Neural cell (in vitro differentiated cells): ENCODE measurements at regions not wholly inside any gene's neighbourhood (a gene's known extent, or its start where the extent isn't known, plus 50 kb on each side); places are given as distances from the start of the nearest gene placed in this dataset.

Experiments used
- H2AFZ ChIP-seq: fragments of 200-600, 300-800 bp; sonication (generic), shearing (Covaris generic); 2 replicates; pipeline ENCODE4 v1.6.0; 2014; ENCODE audit warnings: low read depth, mild to moderate bottlenecking, antibody characterized with exemption, low read length, moderate library complexity
- H3F3A ChIP-seq: fragments of 200-600 bp; shearing (Covaris generic); 2 replicates; pipeline ENCODE4 v1.6.1; 2016; ENCODE audit warnings: mild to moderate bottlenecking, moderate library complexity, mixed read lengths, antibody characterized with exemption, low read length; ENCODE audit not compliant: insufficient read depth, poor library complexity, severe bottlenecking
- H3K27ac ChIP-seq: fragments of 200-600, 300-800 bp; sonication (generic), shearing (Covaris generic); 2 replicates; pipeline ENCODE4 v1.5.1; 2014; ENCODE audit warnings: mild to moderate bottlenecking, low read length, moderate library complexity
- H3K27me3 ChIP-seq: fragments of 300-800, 200-600 bp; sonication (generic), shearing (Covaris generic); 2 replicates; pipeline ENCODE4 v1.6.0; 2014; ENCODE audit warnings: mild to moderate bottlenecking, low read depth, low read length, moderate library complexity; ENCODE audit not compliant: insufficient read depth
- H3K36me3 ChIP-seq: fragments of 300-800, 200-600 bp; sonication (generic), shearing (Covaris generic); 2 replicates; pipeline ENCODE4 v1.5.1; 2014; ENCODE audit warnings: mild to moderate bottlenecking, antibody characterized with exemption, low read length, moderate library complexity; ENCODE audit not compliant: insufficient read depth
- H3K4me2 ChIP-seq: fragments of 300-800, 200-600 bp; sonication (generic), shearing (Covaris generic); 2 replicates; pipeline ENCODE4 v1.6.0; 2014; ENCODE audit warnings: mild to moderate bottlenecking, low read length
- H3K4me3 ChIP-seq: fragments of 300-800, 200-600 bp; sonication (generic), shearing (Covaris generic); 2 replicates; pipeline ENCODE4 v1.5.1; 2014; ENCODE audit warnings: mild to moderate bottlenecking, low read length, moderate library complexity
- H3K79me2 ChIP-seq: fragments of 200-600 bp; shearing (Covaris generic); replicated peaks from 2 replicates; pipeline ENCODE4 v1.6.0; 2014; ENCODE audit warnings: mild to moderate bottlenecking, low read length, moderate library complexity; ENCODE audit not compliant: insufficient read depth
- H3K9ac ChIP-seq: fragments of 300-800, 200-600 bp; sonication (generic), shearing (Covaris generic); 2 replicates; pipeline ENCODE4 v1.6.1; 2016; ENCODE audit warnings: mild to moderate bottlenecking, low read length, mixed read lengths
- H3K9me2 ChIP-seq: fragments of 200-600 bp; shearing (Covaris generic); 2 replicates; pipeline ENCODE4 v1.6.1; 2016; ENCODE audit warnings: mild to moderate bottlenecking, low read length, mixed read lengths; ENCODE audit not compliant: insufficient read depth
- H3K9me3 ChIP-seq: fragments of 200-600, 300-800 bp; sonication (generic), shearing (Covaris generic); 2 replicates; pipeline ENCODE4 v1.6.1; 2016; ENCODE audit warnings: mild to moderate bottlenecking, mixed run types, low read length, moderate library complexity, mixed read lengths
- H4K20me1 ChIP-seq: fragments of 200-600 bp; shearing (Covaris generic); 2 replicates; pipeline ENCODE4 v1.6.1; 2016; ENCODE audit warnings: mild to moderate bottlenecking, mixed run types; ENCODE audit not compliant: insufficient read depth
- CTCF ChIP-seq: fragments of 450-650 bp; IDR thresholded peaks from 2 replicates; pipeline ENCODE4 v1.5.1; 2014; ENCODE audit warnings: antibody characterized with exemption, mild to moderate bottlenecking, moderate library complexity; ENCODE audit not compliant: poor library complexity, severe bottlenecking
- EP300 ChIP-seq: fragments of 450-650 bp; conservative IDR thresholded peaks from 2 replicates; pipeline ENCODE4 v1.6.1; 2014; ENCODE audit warnings: antibody characterized with exemption, mild to moderate bottlenecking, moderate library complexity; ENCODE audit not compliant: poor library complexity, severe bottlenecking
- EZH2 ChIP-seq: fragments of 200-600, 300-800 bp; shearing (Covaris generic), sonication (generic); IDR thresholded peaks from 2 replicates; pipeline ENCODE4 v1.6.1; 2014; ENCODE audit warnings: antibody characterized with exemption, low read length, borderline replicate concordance, mild to moderate bottlenecking; ENCODE audit not compliant: insufficient read depth, poor library complexity, severe bottlenecking
- MXI1 ChIP-seq: fragments of 450-650 bp; conservative IDR thresholded peaks from 2 replicates; pipeline ENCODE4 v1.6.1; 2014; ENCODE audit warnings: antibody characterized with exemption, mild to moderate bottlenecking; ENCODE audit not compliant: poor library complexity, severe bottlenecking
- POLR2AphosphoS5 ChIP-seq: IDR thresholded peaks from 2 replicates; pipeline ENCODE4 v1.6.1; 2012
- RAD21 ChIP-seq: fragments of 450-650 bp; conservative IDR thresholded peaks from 2 replicates; pipeline ENCODE4 v1.6.1; 2014; ENCODE audit warnings: antibody characterized with exemption, mild to moderate bottlenecking, moderate library complexity
- SMC3 ChIP-seq: fragments of 450-650 bp; conservative IDR thresholded peaks from 2 replicates; pipeline ENCODE4 v1.6.1; 2014; ENCODE audit warnings: antibody characterized with exemption, mild to moderate bottlenecking, moderate library complexity; ENCODE audit not compliant: poor library complexity
- TAF1 ChIP-seq: IDR thresholded peaks from 2 replicates; pipeline ENCODE4 v1.6.1; 2012; ENCODE audit warnings: low read depth
- TF ChIP-seq, protein P1 (sequence below): IDR thresholded peaks from 2 replicates; pipeline ENCODE4 v1.6.1; 2012; ENCODE audit warnings: borderline replicate concordance

GRCh38 chr13:38417727-38418126 is 68.1 kb downstream of the UFM1 start:
- Histone ChIP-seq H3K9me3 (no peaks in the 10 kb centered on the region), H4K20me1 (no peaks in the 10 kb centered on the region), H3F3A (no peaks in the 10 kb centered on the region), H2AFZ (no peak overlapping the region), H3K9ac (no peak overlapping the region), H3K36me3 (no peaks in the 10 kb centered on the region), H3K4me3 (no peak overlapping the region), H3K79me2 (no peaks in the 10 kb centered on the region), H3K27me3 (no peaks in the 10 kb centered on the region), H3K9me2 (no peaks in the 10 kb centered on the region), H3K27ac (no peak overlapping the region), H3K4me2 (no peak overlapping the region)
- no peak for TF ChIP-seq EP300
- no peak for TF ChIP-seq TAF1
- no peak for TF ChIP-seq POLR2AphosphoS5
- no peak for TF ChIP-seq MXI1
- no peak for TF ChIP-seq SMC3
- TF ChIP-seq RAD21, result no peak
- no peak for TF ChIP-seq CTCF
- TF ChIP-seq, protein P1, sequence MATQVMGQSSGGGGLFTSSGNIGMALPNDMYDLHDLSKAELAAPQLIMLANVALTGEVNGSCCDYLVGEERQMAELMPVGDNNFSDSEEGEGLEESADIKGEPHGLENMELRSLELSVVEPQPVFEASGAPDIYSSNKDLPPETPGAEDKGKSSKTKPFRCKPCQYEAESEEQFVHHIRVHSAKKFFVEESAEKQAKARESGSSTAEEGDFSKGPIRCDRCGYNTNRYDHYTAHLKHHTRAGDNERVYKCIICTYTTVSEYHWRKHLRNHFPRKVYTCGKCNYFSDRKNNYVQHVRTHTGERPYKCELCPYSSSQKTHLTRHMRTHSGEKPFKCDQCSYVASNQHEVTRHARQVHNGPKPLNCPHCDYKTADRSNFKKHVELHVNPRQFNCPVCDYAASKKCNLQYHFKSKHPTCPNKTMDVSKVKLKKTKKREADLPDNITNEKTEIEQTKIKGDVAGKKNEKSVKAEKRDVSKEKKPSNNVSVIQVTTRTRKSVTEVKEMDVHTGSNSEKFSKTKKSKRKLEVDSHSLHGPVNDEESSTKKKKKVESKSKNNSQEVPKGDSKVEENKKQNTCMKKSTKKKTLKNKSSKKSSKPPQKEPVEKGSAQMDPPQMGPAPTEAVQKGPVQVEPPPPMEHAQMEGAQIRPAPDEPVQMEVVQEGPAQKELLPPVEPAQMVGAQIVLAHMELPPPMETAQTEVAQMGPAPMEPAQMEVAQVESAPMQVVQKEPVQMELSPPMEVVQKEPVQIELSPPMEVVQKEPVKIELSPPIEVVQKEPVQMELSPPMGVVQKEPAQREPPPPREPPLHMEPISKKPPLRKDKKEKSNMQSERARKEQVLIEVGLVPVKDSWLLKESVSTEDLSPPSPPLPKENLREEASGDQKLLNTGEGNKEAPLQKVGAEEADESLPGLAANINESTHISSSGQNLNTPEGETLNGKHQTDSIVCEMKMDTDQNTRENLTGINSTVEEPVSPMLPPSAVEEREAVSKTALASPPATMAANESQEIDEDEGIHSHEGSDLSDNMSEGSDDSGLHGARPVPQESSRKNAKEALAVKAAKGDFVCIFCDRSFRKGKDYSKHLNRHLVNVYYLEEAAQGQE, result no peak
- no peak for TF ChIP-seq EZH2

DNA sequence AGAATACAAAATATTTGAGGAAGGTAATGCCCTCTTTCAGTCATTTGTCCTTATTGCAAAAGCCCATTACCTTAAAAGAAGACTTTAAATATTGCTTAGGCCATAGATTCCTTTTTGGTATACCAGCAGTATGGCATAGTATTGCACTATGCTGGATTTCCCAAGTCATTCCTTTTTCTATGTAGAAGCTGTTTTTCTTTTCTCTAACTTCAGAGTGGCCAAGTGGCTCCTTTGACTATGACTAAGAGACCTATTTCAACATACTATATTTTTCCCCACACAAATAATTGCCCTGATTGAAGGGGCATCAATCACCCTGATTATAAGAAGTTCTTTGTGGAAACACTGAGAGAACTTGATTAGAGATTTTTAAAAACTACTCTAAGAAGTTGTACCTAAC is 68.6 kb downstream of the UFM1 start:
- Histone ChIP-seq H3K36me3 (no peaks in the 10 kb centered on the region), H3K4me3 (no peak overlapping the region), H4K20me1 (no peaks in the 10 kb centered on the region), H3K27ac (no peak overlapping the region), H3F3A (no peaks in the 10 kb centered on the region), H3K9me2 (no peaks in the 10 kb centered on the region), H3K9me3 (no peaks in the 10 kb centered on the region), H2AFZ (no peak overlapping the region), H3K4me2 (no peak overlapping the region), H3K79me2 (no peaks in the 10 kb centered on the region), H3K27me3 (no peaks in the 10 kb centered on the region), H3K9ac (no peak overlapping the region)
- TF ChIP-seq TAF1 (no peak), CTCF (no peak)
